GM19328 (cell line): ENCODE measurements at regions not wholly inside any gene's neighbourhood (a gene's known extent, or its start where the extent isn't known, plus 50 kb on each side); places are given as distances from the start of the nearest gene placed in this dataset.

ENCODE experiments used
- ATAC-seq: cut with Tn5 transposase; IDR thresholded peaks from one replicate; pipeline ENCODE4 v1.9.1; 2021; ENCODE audit warnings: mild to moderate bottlenecking, moderate library complexity; ENCODE audit not compliant: unreplicated experiment

DNA sequence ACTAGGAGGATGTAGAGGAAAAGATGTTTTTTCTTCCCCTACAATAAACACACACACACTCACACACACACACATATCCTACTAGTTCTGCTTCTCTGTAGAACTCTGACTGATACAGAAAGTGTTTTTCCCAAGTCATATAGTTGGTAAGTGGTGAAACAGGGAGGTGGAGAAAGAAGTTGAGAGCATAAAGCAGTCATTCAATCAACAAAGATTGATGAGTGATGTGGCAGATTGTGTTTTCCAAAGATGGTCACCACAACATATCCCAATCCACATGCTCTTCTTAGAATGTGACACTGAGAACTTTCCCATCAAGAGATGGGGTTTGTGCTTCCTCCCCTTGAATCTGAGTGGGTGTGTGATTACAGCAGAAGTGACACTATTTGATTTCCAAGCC is 123.4 kb upstream of the ATP6AP2 start:
- ATAC-seq: no peak

- ATAC-seq: no peak
Observed at GRCh38 chrX:40452031-40452430, 128.7 kb upstream of the ATP6AP2 start.

- ATAC-seq: no peak
Observed at GRCh38 chrX:40449956-40450706, 130.6 kb upstream of the ATP6AP2 start.

GRCh38 chrX:40449396-40449795 is 131.4 kb upstream of the ATP6AP2 start:
- ATAC-seq: no peak

- ATAC-seq: no peak
Observed at GRCh38 chrX:40448793-40449192, 132.0 kb upstream of the ATP6AP2 start.

- no peak for ATAC-seq
Observed at GRCh38 chrX:40446921-40447320, 133.8 kb upstream of the ATP6AP2 start.

- no peak for ATAC-seq
Observed at GRCh38 chrX:40445691-40446090, 135.1 kb upstream of the ATP6AP2 start.

DNA sequence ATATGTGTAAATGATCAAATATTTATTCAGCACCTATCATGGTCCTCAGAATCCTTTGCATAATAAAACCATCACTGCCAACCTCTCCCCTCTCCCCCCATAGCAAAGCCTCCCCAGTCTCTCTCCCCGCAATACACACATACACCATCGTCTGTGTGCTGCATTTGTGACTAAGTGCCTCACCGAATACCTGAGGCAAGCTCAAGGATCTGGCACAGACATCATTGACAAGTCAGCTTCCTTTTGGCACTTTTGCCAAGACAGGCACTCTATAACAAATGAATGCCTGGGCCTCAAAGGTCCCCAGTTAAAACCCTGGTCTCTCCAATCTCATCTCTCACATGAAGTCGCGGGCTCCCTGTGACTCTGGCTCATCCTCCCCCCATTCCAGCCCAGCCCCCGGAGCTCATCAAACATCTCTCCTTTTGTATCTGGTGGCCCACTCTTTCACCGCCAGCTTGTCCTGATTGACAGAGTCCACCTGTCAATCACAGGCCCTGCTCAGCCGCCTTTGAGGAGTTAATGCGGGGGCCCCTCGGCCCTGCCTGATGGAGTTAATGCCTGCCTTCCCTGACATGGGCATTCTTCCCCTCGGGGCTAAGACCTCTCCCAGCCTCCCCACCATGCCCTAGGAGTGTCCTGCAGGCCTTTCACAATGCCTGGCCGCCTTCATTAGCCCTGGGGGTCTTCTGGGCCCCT is 135.8 kb upstream of the ATP6AP2 start:
- no peak for ATAC-seq

- ATAC-seq: no peak
Observed at GRCh38 chrX:40444133-40444532, 136.6 kb upstream of the ATP6AP2 start.

GRCh38 chrX:40440866-40441265 is 139.9 kb upstream of the ATP6AP2 start:
- ATAC-seq: no peak

DNA sequence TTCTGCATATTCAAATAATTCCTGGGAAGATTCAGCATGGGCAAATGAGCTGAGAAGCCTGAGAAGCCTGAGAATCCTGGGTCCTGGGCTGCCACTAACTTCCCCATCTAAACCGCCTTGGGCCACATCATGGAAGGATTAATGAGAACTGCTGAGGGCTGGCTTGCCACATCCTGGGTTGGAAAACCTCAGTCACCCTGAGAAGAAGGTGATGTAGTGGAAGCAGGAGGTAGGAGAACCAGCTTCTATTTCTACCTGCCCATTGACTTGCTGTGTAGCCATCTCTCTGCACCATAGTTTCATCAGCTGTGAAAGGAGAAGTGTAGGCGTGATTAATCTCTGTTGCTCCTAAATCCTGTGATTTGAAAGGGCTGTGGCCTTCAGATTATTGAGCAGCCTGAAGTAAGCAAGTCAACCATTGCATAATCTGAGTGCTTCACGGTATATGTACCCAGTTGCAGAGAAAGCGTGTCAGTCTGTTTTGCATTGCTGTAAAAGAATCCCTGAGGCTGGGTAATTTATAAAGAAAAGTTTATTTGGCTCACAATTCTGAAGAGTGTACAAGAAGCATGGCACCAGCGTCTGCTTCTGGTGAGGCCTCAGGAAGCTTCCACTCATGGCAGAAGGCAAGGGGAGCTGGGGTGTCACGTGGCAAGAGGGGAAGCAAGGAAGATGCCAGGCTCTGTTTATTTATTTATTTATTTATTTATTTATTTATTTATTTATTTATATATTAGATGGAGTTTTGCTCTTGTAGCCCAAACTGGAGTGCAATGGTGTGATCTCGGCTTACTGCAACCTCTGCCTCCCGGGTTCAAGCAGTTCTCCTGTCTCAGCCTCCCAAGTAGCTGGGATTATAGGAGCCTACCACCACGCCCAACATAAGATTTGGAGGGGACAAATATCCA is 140.9 kb upstream of the ATP6AP2 start:
- ATAC-seq: no peak

DNA sequence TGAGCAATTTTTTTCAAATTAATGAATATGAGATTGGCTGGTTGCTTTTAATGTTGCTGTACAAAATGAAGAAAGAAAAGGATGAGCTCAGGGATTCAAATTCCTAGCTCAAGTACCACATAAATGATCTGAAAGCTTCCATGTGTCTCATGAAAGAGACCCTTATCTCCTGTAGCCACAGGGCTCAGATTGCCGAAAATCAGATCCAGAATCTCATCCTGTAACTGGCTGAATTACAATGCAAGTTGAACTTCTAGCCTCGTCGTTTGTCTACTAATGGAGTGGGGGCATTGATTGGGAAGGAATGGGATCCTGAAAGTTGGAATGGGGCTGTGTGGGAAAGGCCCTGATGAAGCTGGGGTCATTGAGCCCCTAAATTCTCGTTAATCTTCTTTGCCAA is 143.4 kb upstream of the ATP6AP2 start:
- ATAC-seq: no peak

DNA sequence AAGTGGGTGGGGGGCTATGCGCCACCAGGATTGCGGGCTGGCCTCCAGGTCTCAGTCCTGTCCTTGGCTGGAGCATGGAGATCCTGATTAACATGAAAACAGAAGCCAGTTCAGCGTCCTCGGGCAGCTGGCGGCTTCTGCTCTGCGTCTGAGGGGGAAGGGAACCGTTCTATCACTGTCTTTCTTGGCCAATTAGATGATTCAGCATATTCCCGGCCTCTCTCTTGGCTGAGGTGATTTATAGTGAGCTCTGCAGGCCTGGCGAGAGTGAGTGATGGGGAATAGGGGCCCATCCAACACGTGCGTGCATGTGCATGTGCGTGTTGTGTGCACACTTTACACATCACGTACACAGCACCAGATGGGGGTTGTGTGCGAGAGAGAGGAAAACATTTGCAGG is 145.8 kb upstream of the ATP6AP2 start:
- ATAC-seq: no peak

DNA sequence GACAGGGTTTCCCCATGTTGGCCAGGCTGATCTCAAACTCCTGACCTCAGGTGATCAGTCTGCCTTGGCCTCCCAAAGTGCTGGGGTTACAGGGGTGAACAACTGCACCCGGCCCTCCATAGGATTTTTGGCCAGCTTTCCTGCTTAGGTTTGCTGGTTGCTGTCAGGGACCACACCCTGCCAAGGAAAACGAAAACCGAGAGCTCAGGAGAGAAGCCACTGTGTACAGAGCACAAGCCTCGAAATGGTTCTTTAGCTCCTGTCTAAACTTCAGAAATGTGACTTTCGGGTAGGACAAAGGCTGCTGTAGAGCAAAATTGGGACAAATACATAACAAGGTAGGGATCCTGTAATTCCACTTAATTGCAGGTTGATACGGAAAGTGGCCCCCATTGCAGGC is 146.3 kb upstream of the ATP6AP2 start:
- no peak for ATAC-seq

DNA sequence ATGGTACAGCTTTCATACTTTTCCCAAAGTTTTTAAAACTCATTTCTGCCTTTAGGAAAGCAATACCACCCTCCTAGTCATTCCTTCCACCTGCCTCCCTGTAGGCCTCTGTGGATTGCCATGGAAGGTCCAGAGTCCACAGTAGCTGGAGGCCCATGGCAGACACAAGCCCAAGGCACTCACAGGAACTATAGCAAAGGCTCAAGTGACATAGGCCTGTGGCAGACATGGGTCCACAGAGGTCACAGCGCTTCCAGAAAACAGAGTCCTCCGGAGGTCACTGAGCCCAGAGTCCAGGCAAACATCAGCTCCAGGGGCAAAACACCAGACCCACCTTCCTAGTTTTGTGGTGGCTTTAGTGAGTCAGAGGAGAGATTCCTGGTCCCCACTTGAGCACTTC is 147.6 kb upstream of the ATP6AP2 start:
- no peak for ATAC-seq

- no peak for ATAC-seq
Observed at GRCh38 chrX:40424259-40424658, 156.5 kb upstream of the ATP6AP2 start.

GRCh38 chrX:40423299-40423698 is 157.5 kb upstream of the ATP6AP2 start:
- no peak for ATAC-seq

- no peak for ATAC-seq
Observed at GRCh38 chrX:40422021-40422420, 158.7 kb upstream of the ATP6AP2 start.

DNA sequence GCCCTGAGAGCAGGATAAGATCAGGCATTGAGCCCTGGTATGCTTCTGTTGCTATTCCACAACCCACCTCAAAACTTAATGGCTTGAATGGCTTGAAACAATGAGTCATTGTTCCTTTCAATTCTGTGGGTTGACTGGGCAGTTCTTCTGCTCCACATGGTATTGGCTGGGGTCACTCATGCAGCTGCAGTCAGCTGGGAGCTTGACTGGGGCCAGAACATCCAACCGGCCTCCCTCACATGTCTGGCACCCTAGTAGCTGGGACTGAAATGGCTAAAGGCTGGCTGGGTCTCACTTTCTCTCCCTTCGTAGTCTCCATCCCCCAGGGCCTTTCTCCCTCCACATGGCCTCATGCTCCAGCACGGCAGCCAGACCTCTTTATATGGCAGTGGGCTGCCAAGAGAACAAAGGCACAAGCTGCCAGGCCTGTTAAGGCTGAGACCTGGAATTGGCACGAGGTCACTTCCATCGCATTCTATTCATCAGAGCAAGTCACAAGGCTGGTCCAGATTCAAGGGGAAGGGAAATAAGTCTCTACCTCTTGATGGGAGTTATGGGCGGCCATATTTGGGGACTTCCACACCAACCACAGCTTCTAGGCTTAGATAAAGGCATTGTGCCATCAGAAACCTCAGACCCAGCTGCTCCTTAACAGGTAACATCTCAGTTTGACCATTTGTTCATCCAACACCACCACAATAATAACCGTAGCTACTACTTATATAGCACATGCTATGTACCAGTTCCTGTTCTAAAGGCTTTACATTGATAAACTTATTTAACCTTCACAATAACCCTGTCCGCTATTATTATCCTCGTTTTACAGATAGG is 159.7 kb upstream of the ATP6AP2 start:
- no peak for ATAC-seq

DNA sequence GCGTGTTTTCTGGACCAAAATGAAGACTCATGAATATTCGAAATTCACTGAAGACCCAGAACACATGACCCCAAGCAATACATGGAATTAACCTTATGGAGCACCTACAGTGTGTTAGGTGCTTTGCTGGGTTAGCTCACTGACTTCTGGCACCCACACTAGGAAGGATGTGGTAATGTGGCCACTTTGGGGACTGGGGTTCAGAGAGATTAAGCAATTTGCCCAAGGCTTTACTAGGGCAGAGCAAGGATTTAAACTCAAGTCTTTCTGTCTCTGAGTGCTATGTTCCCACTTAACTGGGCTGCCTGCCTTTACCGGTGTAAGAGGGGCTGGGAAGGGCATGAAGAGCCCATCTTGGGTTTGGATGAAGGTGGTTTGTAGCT is 162.0 kb upstream of the ATP6AP2 start:
- ATAC-seq: no peak
